ENCODE measurements at regions not wholly inside any gene's neighbourhood (a gene's known extent, or its start where the extent isn't known, plus 50 kb on each side); places are given as distances from the start of the nearest gene placed in this dataset.

- no peak for DNase-seq
Measured at GRCh38 chr6:129911732-129912131, 50.6 kb upstream of the TMEM244 start.
